AG09309 (cell line): ENCODE measurements at regions not wholly inside any gene's neighbourhood (a gene's known extent, or its start where the extent isn't known, plus 50 kb on each side); places are given as distances from the start of the nearest gene placed in this dataset.
A peak's percentile ranks its signal among the peaks of the same experiment; 100 is the strongest.

ENCODE experiments used
- DNase-seq: peaks from one replicate; pipeline ENCODE4 v3.0.0-alpha.2; 2010; ENCODE audit warnings: low read depth
- H3K4me3 ChIP-seq: 2 replicates; pipeline ENCODE4 v1.5.1; 2011; ENCODE audit warnings: mild to moderate bottlenecking, low read depth, low read length, moderate library complexity; ENCODE audit not compliant: control insufficient read depth
- CTCF ChIP-seq: IDR thresholded peaks from 2 replicates; pipeline ENCODE4 v1.5.1; 2011; ENCODE audit warnings: mild to moderate bottlenecking, low read depth, low read length, inconsistent platforms; ENCODE audit not compliant: insufficient read depth, control insufficient read depth; ENCODE audit errors: missing control alignments

- no peak for DNase-seq
- no peak for TF ChIP-seq CTCF
- no peak overlapping the region for H3K4me3 ChIP-seq
Measured at GRCh38 chr12:65526311-65526710, 247.8 kb downstream of the MSRB3 start.

GRCh38 chr12:65528127-65528526 lies 249.6 kb downstream of the MSRB3 start:
- H3K4me3 ChIP-seq = no peak overlapping the region
- no peak for DNase-seq
- no peak for TF ChIP-seq CTCF

GRCh38 chr12:65529106-65529505 lies 250.6 kb downstream of the MSRB3 start:
- DNase-seq = no peak
- TF ChIP-seq CTCF = no peak
- no peak overlapping the region for H3K4me3 ChIP-seq

- DNase-seq = no peak
- no peak overlapping the region for H3K4me3 ChIP-seq
- no peak for TF ChIP-seq CTCF
Measured at GRCh38 chr12:65529771-65530435, 251.4 kb downstream of the MSRB3 start.

GRCh38 chr12:65532162-65532561 lies 253.7 kb downstream of the MSRB3 start:
- no peak for DNase-seq
- no peak overlapping the region for H3K4me3 ChIP-seq
- TF ChIP-seq CTCF = no peak

GRCh38 chr12:65532764-65533163 lies 254.3 kb downstream of the MSRB3 start:
- TF ChIP-seq CTCF = no peak
- H3K4me3 ChIP-seq = no peak overlapping the region
- peak; percentile 86 for DNase-seq
